GM23248 (cell line): ENCODE measurements at regions not wholly inside any gene's neighbourhood (a gene's known extent, or its start where the extent isn't known, plus 50 kb on each side); places are given as distances from the start of the nearest gene placed in this dataset.

Experiments used
- DNase-seq: peaks from one replicate; pipeline ENCODE4 v3.0.0-alpha.2; 2015
- H2AFZ ChIP-seq: fragments of 200-600 bp; sonication (generic); 2 replicates; pipeline ENCODE4 v1.6.1; 2016; ENCODE audit warnings: antibody characterized with exemption
- H3F3A ChIP-seq: fragments of 200-600 bp; sonication (generic); 2 replicates; pipeline ENCODE4 v1.6.1; 2016; ENCODE audit warnings: mild to moderate bottlenecking, antibody characterized with exemption, mixed run types; ENCODE audit not compliant: insufficient read depth
- H3K27ac ChIP-seq: fragments of 200-600 bp; sonication (generic); 2 replicates; pipeline ENCODE4 v1.5.1; 2016; ENCODE audit warnings: mild to moderate bottlenecking
- H3K27me3 ChIP-seq: fragments of 200-600 bp; sonication (generic); replicated peaks from 2 replicates; pipeline ENCODE4 v1.6.1; 2016; ENCODE audit warnings: mild to moderate bottlenecking; ENCODE audit not compliant: insufficient read depth
- H3K36me3 ChIP-seq: fragments of 200-600 bp; sonication (generic); 2 replicates; pipeline ENCODE4 v1.6.1; 2016; ENCODE audit warnings: low read depth, mild to moderate bottlenecking
- H3K4me1 ChIP-seq: fragments of 200-600 bp; sonication (generic); 2 replicates; pipeline ENCODE4 v1.6.1; 2016; ENCODE audit warnings: mild to moderate bottlenecking; ENCODE audit not compliant: insufficient read depth
- H3K4me2 ChIP-seq: fragments of 200-600 bp; sonication (generic); one replicate; pipeline ENCODE4 v1.6.1; 2016; ENCODE audit warnings: mild to moderate bottlenecking; ENCODE audit not compliant: unreplicated experiment
- H3K4me3 ChIP-seq: fragments of 200-600 bp; sonication (generic); 2 replicates; pipeline ENCODE4 v1.5.1; 2016; ENCODE audit warnings: mild to moderate bottlenecking
- H3K79me2 ChIP-seq: fragments of 200-600 bp; sonication (generic); 2 replicates; pipeline ENCODE4 v1.6.1; 2016; ENCODE audit warnings: mild to moderate bottlenecking; ENCODE audit not compliant: insufficient read depth
- H3K9ac ChIP-seq: fragments of 200-600 bp; sonication (generic); 2 replicates; pipeline ENCODE4 v1.6.1; 2016; ENCODE audit warnings: mild to moderate bottlenecking
- H3K9me2 ChIP-seq: fragments of 200-600 bp; sonication (generic); 2 replicates; pipeline ENCODE4 v1.6.1; 2016; ENCODE audit warnings: mixed run types, mild to moderate bottlenecking, moderate library complexity; ENCODE audit not compliant: insufficient read depth
- H3K9me3 ChIP-seq: fragments of 200-600 bp; sonication (generic); one replicate; pipeline ENCODE4 v1.6.1; 2017; ENCODE audit warnings: low read depth
- H4K20me1 ChIP-seq: fragments of 200-600 bp; sonication (generic); 2 replicates; pipeline ENCODE4 v1.6.0; 2016; ENCODE audit not compliant: insufficient read depth
- EZH2 ChIP-seq: fragments of 200-600 bp; sonication (generic); IDR thresholded peaks from 2 replicates; pipeline ENCODE4 v1.6.1; 2018; ENCODE audit warnings: antibody characterized with exemption, mild to moderate bottlenecking; ENCODE audit not compliant: insufficient read depth, poor library complexity, severe bottlenecking
- EZH2phosphoT487 ChIP-seq: fragments of 200-600 bp; sonication (generic); IDR thresholded peaks from 2 replicates; pipeline ENCODE4 v1.6.1; 2018; ENCODE audit warnings: antibody characterized with exemption, moderate library complexity, mild to moderate bottlenecking, low read depth; ENCODE audit not compliant: insufficient read depth
- WGBS, 2 experiments: methylation state at CpG; one replicate each; pipeline ENCODE4 v1.1.6; 2015 to 2017; ENCODE audit warnings: low lambda C conversion rate in 2 of 2, low coverage in 1 of 2; ENCODE audit errors: missing lambda C conversion rate in 2 of 2; 5-methylcytosine and 5-hydroxymethylcytosine counted together
- in situ Hi-C: fragments of 300-500 bp; cut with MboI; formaldehyde crosslinking; loops from 2 replicates; pipeline ENCODE4 v1.15.0; 2020

GRCh38 chr20:24158281-24158680, 169.7 kb upstream of the GGTLC1 start:
- no peaks in the 10 kb centered on the region for H3K36me3 ChIP-seq
- in situ Hi-C loops = loop anchor here (25.0 kb wide), 1 partner anchor 629 kb away; no protein-coding TSS in a partner anchor
- no peaks in the 10 kb centered on the region for H3K27me3 ChIP-seq
- H3K4me3 ChIP-seq = no peak overlapping the region
- no peak for DNase-seq
- TF ChIP-seq EZH2phosphoT487 (no peak), EZH2 (no peak)
- no peak overlapping the region for H3K27ac ChIP-seq
- H3K4me2 ChIP-seq = no peak overlapping the region
- no peak overlapping the region for H2AFZ ChIP-seq
- H3K9me2 ChIP-seq = no peaks in the 10 kb centered on the region
- WGBS, 2 experiments = 0 to 3% methylated on average over 2 of the region's 2 CpGs
- no peaks in the 10 kb centered on the region for H3K79me2 ChIP-seq
- H3F3A ChIP-seq = no peaks in the 10 kb centered on the region
- H3K9ac ChIP-seq = no peak overlapping the region
- 0 out of 2 replicates have a peak, but pooled peaks cover 6% of the 10 kb centered on the region for H3K4me1 ChIP-seq
- H3K9me3 ChIP-seq = no peaks in the 10 kb centered on the region
- no peaks in the 10 kb centered on the region for H4K20me1 ChIP-seq

DNA sequence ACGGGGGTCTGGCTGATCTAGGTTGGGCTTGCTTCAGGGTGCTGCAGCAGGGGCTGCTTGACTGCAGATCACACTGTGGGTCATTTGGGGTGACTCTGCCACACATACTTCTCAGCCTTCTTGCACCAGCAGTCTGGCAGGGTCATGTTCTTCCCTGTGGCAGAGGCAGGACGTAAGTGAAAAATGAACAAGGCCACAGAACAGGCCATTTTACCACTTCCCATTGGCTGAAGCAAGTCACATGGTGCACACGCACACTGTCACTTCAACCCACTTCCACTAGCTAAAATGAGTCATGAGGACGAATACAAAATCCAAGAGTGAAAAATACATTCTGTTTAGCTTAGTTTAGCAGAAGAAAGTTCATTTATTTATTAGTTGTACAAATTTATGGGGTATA, 168.6 kb upstream of the GGTLC1 start:
- no peaks in the 10 kb centered on the region for H3K27me3 ChIP-seq
- in situ Hi-C loops = loop anchor here (25.0 kb wide), 1 partner anchor 630 kb away; no protein-coding TSS in a partner anchor
- 0 out of 2 replicates have a peak, but pooled peaks cover 6% of the 10 kb centered on the region for H3K4me1 ChIP-seq
- no peaks in the 10 kb centered on the region for H3F3A ChIP-seq
- DNase-seq = no peak
- no peaks in the 10 kb centered on the region for H3K9me3 ChIP-seq
- WGBS, 2 experiments = 44 to 48% methylated on average over 4 of the region's 4 CpGs
- no peak overlapping the region for H2AFZ ChIP-seq
- no peak overlapping the region for H3K4me3 ChIP-seq
- no peaks in the 10 kb centered on the region for H3K9me2 ChIP-seq
- no peaks in the 10 kb centered on the region for H3K79me2 ChIP-seq
- TF ChIP-seq EZH2phosphoT487 (no peak), EZH2 (no peak)
- no peaks in the 10 kb centered on the region for H3K36me3 ChIP-seq
- H3K9ac ChIP-seq = no peak overlapping the region
- H4K20me1 ChIP-seq = no peaks in the 10 kb centered on the region
- H3K27ac ChIP-seq = no peak overlapping the region
- no peak overlapping the region for H3K4me2 ChIP-seq

DNA sequence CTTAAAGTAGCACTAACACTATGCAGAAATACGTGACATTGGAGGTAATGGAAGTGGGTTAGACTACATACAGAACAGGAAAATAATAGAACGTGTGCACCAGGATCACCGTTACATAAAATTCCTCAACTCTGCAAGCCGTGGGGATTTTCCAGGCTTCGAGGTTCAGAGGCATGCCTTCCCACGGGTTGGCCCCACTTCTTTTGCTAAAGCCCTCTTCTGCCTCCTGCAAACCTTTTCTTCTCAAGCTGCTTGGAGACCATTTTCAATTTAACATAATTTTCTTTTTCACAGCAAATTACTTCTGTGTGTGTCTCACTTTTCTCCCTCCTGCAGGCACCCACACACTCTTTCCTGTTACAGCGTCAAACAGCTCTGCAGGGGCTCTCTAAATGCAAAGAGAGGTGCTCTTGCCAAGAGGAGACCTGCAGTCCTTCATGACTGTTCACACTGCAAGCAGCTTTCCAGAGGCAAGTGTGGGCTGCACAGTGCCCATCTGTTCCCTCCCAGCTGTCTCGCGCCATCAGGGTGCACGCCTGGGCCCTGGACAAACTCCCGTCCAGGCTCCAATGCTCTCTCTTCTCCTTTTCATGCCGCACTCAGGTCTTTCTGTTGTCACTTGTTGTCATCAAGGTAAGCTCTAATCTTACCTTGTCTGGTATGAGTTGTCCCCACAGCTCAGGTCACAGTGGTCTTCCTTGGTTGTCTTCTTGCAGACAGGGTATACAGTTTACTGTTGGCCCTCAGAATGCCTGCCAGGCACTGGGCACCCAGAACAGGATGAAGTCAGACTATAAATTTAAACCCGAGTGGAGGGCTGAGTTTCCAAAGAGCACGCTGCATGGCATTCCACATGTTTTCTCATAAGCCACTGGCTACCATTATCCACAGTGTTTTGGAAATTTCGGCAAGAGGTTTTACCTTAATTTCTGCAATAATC, 164.8 kb upstream of the GGTLC1 start:
- Histone ChIP-seq H3K4me3 (no peak overlapping the region), H4K20me1 (no peaks in the 10 kb centered on the region), H2AFZ (no peak overlapping the region), H3K36me3 (no peaks in the 10 kb centered on the region), H3K4me2 (no peak overlapping the region), H3K9me2 (no peaks in the 10 kb centered on the region), H3K27me3 (no peaks in the 10 kb centered on the region), H3F3A (no peaks in the 10 kb centered on the region), H3K9ac (no peak overlapping the region), H3K27ac (no peak overlapping the region), H3K79me2 (no peaks in the 10 kb centered on the region), H3K9me3 (no peaks in the 10 kb centered on the region), H3K4me1 (no peaks in the 10 kb centered on the region)
- in situ Hi-C loops = loop anchor here (25.0 kb wide), 1 partner anchor 634 kb away; no protein-coding TSS in a partner anchor
- TF ChIP-seq EZH2 = no peak
- TF ChIP-seq EZH2phosphoT487 = no peak
- DNase-seq = no peak
- 21 to 28% methylated on average over 15 of the region's 15 CpGs for WGBS, 2 experiments

- TF ChIP-seq EZH2 (no peak), EZH2phosphoT487 (no peak)
- WGBS, 2 experiments = 38 to 42% methylated on average over 6 of the region's 6 CpGs
- no peak for DNase-seq
- H3K79me2 ChIP-seq = no peaks in the 10 kb centered on the region
- no peak overlapping the region for H3K9ac ChIP-seq
- no peaks in the 10 kb centered on the region for H3K9me2 ChIP-seq
- H3K36me3 ChIP-seq = no peaks in the 10 kb centered on the region
- no peaks in the 10 kb centered on the region for H3K9me3 ChIP-seq
- no peaks in the 10 kb centered on the region for H3K4me1 ChIP-seq
- H4K20me1 ChIP-seq = no peaks in the 10 kb centered on the region
- H3K4me2 ChIP-seq = no peak overlapping the region
- no peak overlapping the region for H3K27ac ChIP-seq
- H3F3A ChIP-seq = no peaks in the 10 kb centered on the region
- no peaks in the 10 kb centered on the region; the same call in 1 of the 2 replicates for H3K27me3 ChIP-seq
- in situ Hi-C loops = loop anchor here (25.0 kb wide), 1 partner anchor 636 kb away; no protein-coding TSS in a partner anchor
- no peak overlapping the region for H2AFZ ChIP-seq
- no peak overlapping the region for H3K4me3 ChIP-seq
Measured at GRCh38 chr20:24151621-24152294, 163.2 kb upstream of the GGTLC1 start.
